Smooth muscle cell (in vitro differentiated cells): ENCODE measurements at regions not wholly inside any gene's neighbourhood (a gene's known extent, or its start where the extent isn't known, plus 50 kb on each side); places are given as distances from the start of the nearest gene placed in this dataset.

Experiments used
- DNase-seq: peaks from one replicate; lab custom pipeline; 2025; ENCODE audit not compliant: unreplicated experiment; lab: John Stamatoyannopoulos, UW
- H2AFZ ChIP-seq: fragments of 200-600 bp; sonication (generic); 2 replicates; pipeline ENCODE4 v1.6.0; 2016; ENCODE audit warnings: antibody characterized with exemption, low read depth, mild to moderate bottlenecking
- H3F3A ChIP-seq: fragments of 200-600 bp; sonication (generic); 2 replicates; pipeline ENCODE4 v1.6.0; 2017; ENCODE audit warnings: antibody characterized with exemption, low read depth
- H3K27ac ChIP-seq: fragments of 200-600 bp; sonication (generic); 2 replicates; pipeline ENCODE4 v1.5.1; 2016; ENCODE audit warnings: low read depth, mild to moderate bottlenecking
- H3K27me3 ChIP-seq: fragments of 200-600 bp; sonication (generic); 2 replicates; pipeline ENCODE4 v1.6.1; 2016; ENCODE audit warnings: low read depth, mild to moderate bottlenecking
- H3K36me3 ChIP-seq: fragments of 200-600 bp; sonication (generic); 2 replicates; pipeline ENCODE4 v1.5.1; 2016; ENCODE audit warnings: low read depth
- H3K4me1 ChIP-seq: fragments of 200-600 bp; sonication (generic); 2 replicates; pipeline ENCODE4 v1.5.1; 2016; ENCODE audit warnings: low read depth
- H3K4me2 ChIP-seq: fragments of 200-600 bp; sonication (generic); 2 replicates; pipeline ENCODE4 v1.6.0; 2016; ENCODE audit warnings: mild to moderate bottlenecking
- H3K4me3 ChIP-seq: fragments of 200-600 bp; sonication (generic); 2 replicates; pipeline ENCODE4 v1.5.1; 2016; ENCODE audit warnings: mild to moderate bottlenecking
- H3K79me2 ChIP-seq: fragments of 200-600 bp; sonication (generic); 2 replicates; pipeline ENCODE4 v1.6.0; 2016; ENCODE audit warnings: low read depth, mild to moderate bottlenecking
- H3K9ac ChIP-seq: fragments of 200-600 bp; sonication (generic); 2 replicates; pipeline ENCODE4 v1.6.0; 2016; ENCODE audit warnings: low read depth
- H3K9me3 ChIP-seq: fragments of 200-600 bp; sonication (generic); replicated peaks from 2 replicates; pipeline ENCODE4 v1.5.1; 2016; ENCODE audit warnings: low read depth
- H4K20me1 ChIP-seq: fragments of 200-600 bp; sonication (generic); 2 replicates; pipeline ENCODE4 v1.6.0; 2016; ENCODE audit warnings: low read depth
- CTCF ChIP-seq: fragments of 200-600 bp; sonication (generic); IDR thresholded peaks from 2 replicates; pipeline ENCODE4 v1.5.1; 2017; ENCODE audit warnings: borderline replicate concordance, mild to moderate bottlenecking, antibody characterized with exemption; ENCODE audit not compliant: insufficient read depth, poor library complexity, severe bottlenecking
- WGBS: methylation state at CpG from one replicate; pipeline ENCODE4 v1.1.7; 2016; ENCODE audit warnings: low lambda C conversion rate; 5-methylcytosine and 5-hydroxymethylcytosine counted together

- no peak for DNase-seq
- no peaks in the 10 kb centered on the region for H3K36me3 ChIP-seq
- H3K9me3 ChIP-seq: no peaks in the 10 kb centered on the region
- H3K4me2 ChIP-seq: no peak overlapping the region
- no peaks in the 10 kb centered on the region for H3K79me2 ChIP-seq
- H2AFZ ChIP-seq: no peak overlapping the region
- H3K27ac ChIP-seq: no peak overlapping the region
- H3K27me3 ChIP-seq: no peaks in the 10 kb centered on the region
- H3K4me1 ChIP-seq: no peaks in the 10 kb centered on the region
- 79% methylated on average over 3 of the region's 3 CpGs for WGBS
- H3K4me3 ChIP-seq: no peak overlapping the region
- no peak for TF ChIP-seq CTCF
- H3F3A ChIP-seq: no peaks in the 10 kb centered on the region
- H4K20me1 ChIP-seq: no peaks in the 10 kb centered on the region
- H3K9ac ChIP-seq: no peak overlapping the region
These were observed 863.8 kb downstream of the TLE4 start for GRCh38 chr9:80435591-80435990.

- no peaks in the 10 kb centered on the region for H4K20me1 ChIP-seq
- TF ChIP-seq CTCF: no peak
- no peak overlapping the region for H2AFZ ChIP-seq
- H3K4me2 ChIP-seq: no peak overlapping the region
- DNase-seq: no peak
- H3K36me3 ChIP-seq: no peaks in the 10 kb centered on the region
- H3K79me2 ChIP-seq: no peaks in the 10 kb centered on the region
- no peaks in the 10 kb centered on the region for H3K4me1 ChIP-seq
- H3F3A ChIP-seq: no peaks in the 10 kb centered on the region
- WGBS: 97% methylated on average over 1 of the region's 1 CpG
- no peaks in the 10 kb centered on the region for H3K9me3 ChIP-seq
- H3K4me3 ChIP-seq: no peak overlapping the region
- no peak overlapping the region for H3K9ac ChIP-seq
- H3K27me3 ChIP-seq: no peaks in the 10 kb centered on the region
- no peak overlapping the region for H3K27ac ChIP-seq
These were observed 855.2 kb downstream of the TLE4 start for GRCh38 chr9:80426992-80427391.

- Histone ChIP-seq H2AFZ (no peak overlapping the region), H3K27me3 (no peaks in the 10 kb centered on the region), H3K9ac (no peak overlapping the region), H3F3A (no peaks in the 10 kb centered on the region), H3K9me3 (peaks cover 13% of the 10 kb centered on the region), H3K4me1 (no peaks in the 10 kb centered on the region), H3K4me2 (no peak overlapping the region), H4K20me1 (no peaks in the 10 kb centered on the region), H3K79me2 (no peaks in the 10 kb centered on the region), H3K36me3 (no peaks in the 10 kb centered on the region), H3K27ac (no peak overlapping the region), H3K4me3 (no peak overlapping the region)
- no peak for DNase-seq
- TF ChIP-seq CTCF: no peak
These were observed 845.5 kb downstream of the TLE4 start for GRCh38 chr9:80417211-80417773.

GRCh38 chr9:80410106-80410505 is 838.3 kb downstream of the TLE4 start:
- WGBS: 35% methylated on average over 5 of the region's 5 CpGs
- no peak for DNase-seq

More at GRCh38 chr9:80410106-80410505, 838.3 kb downstream of the TLE4 start:
- Histone ChIP-seq H3K27ac (no peak overlapping the region), H3K79me2 (no peaks in the 10 kb centered on the region), H2AFZ (peak overlapping the region; percentile 46), H3K27me3 (no peaks in the 10 kb centered on the region), H3K9me3 (peaks cover 3% of the 10 kb centered on the region), H3F3A (no peaks in the 10 kb centered on the region), H4K20me1 (no peaks in the 10 kb centered on the region), H3K9ac (no peak overlapping the region), H3K4me2 (peak overlapping the region; percentile 54), H3K36me3 (no peaks in the 10 kb centered on the region), H3K4me1 (peaks cover 6% of the 10 kb centered on the region), H3K4me3 (no peak overlapping the region)
- no peak for TF ChIP-seq CTCF
